Bone marrow (tissue), 2 donors: ENCODE measurements at regions not wholly inside any gene's neighbourhood (a gene's known extent, or its start where the extent isn't known, plus 50 kb on each side); places are given as distances from the start of the nearest gene placed in this dataset.

ENCODE experiments used
- DNase-seq, 2 donors: peaks; one replicate each; lab custom pipeline; 2025; lab: John Stamatoyannopoulos, UW

DNA sequence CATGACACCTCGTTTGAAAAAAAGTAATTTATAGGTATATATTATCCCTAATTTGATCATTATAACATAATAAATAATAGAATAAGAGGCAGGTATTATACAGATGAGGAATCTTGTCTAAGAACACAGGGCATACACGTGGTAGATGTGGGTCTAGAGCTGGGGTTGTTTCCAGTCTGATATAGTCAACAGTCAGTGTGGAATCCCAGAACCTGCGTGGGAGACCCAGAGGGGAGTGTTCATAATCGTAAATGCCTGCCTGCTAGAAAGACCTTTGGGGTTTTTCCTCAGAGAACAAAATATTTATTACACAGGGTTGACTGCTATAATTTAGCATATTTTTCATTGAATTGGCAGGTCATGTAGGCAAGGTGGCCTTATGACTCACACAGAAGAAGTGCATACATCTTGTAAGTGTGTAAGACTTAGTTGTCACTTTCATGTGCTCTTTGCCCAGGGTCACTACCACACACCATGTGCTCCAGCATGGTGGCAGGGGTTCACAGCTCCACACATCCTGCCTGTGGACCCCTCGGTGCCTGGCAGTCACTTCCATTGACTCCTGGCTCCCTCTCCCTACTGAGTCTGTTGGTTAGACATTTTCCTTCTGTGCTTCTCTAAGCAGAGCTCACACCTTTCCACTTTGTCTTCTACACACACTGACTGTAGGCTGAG, 94.9 kb upstream of the IKZF1 start:
- DNase-seq, result no peak

DNA sequence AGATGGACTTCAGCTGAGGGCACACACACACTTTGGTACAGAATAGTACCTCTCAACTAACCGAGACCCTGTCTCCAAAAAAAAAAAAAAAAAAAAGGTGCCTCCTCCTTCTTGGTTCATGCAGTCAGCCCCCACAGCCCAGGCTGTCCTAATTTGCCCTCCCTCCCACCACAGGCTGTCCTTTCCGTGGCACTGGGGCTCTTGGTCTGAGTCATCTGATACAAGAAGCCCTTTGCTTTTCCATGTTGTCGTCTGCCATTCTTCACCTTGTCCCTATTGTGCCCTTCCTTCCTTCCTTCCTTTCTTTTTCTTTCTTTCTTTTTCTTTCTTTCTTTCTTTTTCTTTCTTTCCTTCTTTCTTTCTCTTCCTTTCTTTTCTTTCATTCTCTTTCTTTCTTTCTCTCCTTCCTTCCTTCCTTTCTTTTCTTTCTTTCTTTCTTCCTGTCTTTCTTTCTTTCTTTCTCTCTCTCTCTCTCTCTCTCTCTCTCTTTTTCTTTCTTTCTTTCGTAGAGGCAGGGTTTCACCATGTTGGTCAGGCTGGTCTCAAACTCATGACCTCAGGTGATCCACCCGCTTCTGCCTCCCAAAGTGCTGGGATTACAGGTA, 96.0 kb upstream of the IKZF1 start:
- no peak for DNase-seq

DNA sequence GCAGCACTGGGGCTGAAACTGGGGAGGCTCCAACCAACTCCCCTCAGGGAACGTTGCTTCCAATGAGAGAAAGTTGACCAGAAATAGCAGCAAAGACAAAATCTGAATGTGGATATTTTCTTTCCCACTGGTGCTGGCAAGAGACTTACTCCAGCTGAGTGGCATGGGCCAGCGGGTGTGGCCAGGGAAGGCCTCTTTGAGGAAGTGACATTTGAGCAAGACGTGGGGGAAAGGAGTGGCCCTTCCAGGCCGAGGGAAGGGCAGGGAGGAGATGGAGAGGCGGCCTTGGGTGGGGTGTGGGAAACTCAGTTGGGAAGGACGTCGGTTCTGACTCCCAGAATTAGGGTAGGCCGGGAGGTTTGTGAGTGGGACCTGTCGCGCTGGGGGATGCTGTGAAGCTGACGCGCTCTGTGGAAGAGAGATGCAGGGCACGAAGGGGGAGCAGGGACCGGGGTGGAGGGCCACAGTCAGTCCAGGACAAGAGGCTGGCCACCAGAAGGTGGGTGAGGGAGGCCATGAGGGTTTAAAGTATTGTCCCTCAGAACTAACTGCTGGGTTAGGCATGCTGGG, 96.7 kb upstream of the IKZF1 start:
- no peak for DNase-seq

DNA sequence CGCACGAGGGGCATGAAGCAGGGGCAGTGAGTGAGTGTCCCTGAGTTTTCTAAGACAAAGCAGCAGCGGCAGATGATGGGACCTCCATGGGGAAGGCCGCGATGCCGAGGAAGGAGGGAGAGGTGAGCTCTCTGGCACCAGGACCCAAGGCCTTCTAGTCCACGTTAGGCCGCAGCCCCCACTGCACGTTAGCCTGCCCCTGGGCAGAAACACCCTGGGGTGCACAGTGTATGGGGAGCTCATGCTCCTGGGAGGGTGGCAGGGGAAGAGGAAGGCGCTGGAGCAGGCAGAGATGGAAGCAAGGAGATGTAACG, 97.3 kb upstream of the IKZF1 start:
- no peak for DNase-seq

DNA sequence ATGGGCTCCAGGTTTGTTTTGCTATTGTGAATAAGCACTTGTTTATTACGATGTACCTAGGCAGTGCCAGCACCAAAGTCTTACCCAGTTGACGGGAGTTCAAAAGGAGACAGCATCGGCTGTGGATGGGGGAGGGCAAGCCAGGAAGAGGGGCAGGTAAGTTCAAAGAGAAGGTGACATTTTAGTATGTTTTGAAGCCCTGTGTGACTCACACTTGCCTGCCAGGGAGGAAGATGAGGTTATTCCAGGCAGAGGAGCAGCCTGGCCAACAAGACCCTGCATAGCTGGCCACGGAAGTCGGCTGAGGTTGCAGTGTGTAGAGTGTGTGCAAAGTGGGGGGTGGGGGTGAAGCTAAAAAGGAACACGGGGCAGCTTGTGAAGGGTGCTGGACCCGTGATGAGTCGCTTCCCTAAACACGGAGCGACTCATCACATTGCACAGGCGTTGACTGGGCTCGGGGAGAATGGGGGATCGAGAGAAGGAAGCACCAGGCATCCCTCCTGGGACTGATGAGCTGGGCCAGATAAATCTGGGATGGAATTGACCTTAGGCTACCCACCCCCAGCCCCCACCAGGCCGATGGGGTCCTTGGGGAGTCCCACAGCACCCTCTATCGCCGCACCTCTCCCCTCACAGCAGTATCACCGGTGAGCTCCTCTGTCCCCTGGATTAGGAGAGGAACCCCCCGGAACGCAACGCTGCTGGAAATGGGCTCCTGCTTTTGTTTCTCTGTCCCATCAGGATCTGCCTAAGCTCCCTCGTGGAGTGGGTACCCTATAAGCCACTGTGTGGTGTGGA, 97.9 kb upstream of the IKZF1 start:
- DNase-seq, result peak in 1 of 2 donors; percentile 89

DNA sequence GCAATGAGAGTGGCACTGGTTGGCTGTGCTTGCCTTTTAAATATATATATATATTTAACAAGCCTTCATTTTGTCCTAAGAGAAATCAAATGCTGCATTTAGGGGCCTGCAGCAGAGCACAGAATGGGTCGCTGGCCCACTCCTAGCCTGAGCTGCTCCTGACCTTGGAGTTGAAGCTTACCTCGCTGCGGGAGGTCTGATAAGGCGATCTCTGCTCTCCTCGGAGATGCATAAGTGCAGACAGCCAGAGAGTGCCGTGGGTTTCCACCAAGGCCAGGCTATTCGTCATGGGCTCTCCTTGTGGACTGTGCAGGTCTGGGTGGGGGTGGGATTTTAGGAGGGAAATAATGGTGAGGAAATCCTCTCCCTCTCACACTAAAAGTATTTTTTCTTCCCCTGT, 99.5 kb upstream of the IKZF1 start:
- DNase-seq, result no peak

DNA sequence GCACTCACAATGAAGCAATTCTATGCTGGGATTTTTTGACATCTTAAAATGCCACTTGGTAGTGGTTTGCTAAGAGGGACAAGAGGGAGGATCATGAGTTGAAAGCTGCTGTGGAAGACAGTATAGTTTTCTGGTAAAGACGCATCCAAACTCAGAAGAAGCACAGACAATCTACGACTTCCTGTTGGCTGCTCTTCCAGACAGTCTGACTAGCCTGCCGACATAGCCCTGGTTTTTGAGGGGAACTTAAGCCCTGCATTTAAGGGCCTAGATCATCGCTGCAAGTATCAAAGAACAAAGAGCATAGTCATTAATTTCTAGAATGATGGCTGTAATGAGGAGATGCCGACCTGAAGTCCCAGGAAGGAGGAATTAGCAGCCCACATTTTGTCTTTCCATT, 99.9 kb upstream of the IKZF1 start:
- DNase-seq, result peak in 1 of 2 donors; percentile 79

DNA sequence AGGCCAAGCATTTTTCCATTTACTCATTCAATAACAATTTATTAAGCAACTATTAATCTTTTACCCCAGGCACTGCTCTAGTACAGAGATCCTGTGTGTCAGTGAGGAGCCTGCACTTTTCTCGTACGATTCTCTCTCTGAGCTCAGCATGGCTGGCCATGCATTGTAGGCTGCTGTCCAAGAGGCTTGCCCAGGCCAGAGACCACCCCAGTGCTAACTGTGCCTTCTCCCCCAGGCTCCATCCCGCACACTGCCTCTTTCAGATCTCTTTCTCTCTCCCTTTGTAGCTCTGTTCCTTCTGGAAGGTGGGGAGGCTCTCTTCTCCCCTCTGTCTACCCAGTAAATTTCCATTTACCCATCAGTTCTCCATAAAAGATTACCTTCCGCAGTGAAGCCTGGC, 101.0 kb upstream of the IKZF1 start:
- DNase-seq, result no peak

DNA sequence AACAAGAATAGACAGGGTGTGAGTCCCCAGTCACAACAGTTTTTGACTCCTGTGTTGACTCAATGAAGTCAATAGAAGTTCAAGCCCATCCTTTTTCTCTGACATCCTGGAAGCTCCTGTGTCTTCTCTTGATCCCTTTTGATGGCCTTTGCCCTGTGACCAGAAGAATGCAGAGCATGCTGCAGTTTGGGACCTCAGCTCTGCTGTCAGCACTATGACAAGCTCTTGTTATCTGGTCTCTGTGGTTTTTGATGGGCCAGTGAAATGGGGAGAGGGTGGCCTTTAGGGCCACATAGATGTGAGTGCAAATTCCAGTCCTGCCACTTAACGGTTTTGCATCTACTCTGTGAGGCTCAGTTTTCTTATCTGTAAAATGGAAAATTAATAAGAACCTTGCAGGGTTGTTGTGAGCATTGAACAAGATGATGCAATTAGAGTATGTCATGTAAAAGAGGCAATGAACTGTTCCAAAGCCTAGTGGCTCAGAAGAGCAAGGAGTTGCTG, 102.4 kb upstream of the IKZF1 start:
- DNase-seq, result no peak

DNA sequence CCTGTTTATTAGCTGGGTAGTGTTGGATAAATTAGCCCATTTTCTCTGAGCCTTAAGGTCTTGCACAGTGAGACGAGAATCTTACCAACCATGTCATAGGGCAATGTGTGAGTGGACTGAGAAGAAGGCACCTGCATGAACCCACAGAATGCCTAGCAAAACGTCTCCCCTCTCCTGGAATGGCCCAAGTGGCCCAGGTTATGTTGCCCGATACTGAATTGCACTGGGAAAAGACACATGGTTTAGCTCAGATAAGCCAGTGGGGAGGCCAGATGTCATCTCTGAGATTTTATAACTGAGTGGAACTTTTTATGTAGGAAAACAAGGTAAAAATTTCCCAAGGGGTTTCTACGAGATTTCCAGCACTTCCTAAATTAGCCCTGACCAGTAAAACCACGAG, 104.7 kb upstream of the IKZF1 start:
- no peak for DNase-seq

DNA sequence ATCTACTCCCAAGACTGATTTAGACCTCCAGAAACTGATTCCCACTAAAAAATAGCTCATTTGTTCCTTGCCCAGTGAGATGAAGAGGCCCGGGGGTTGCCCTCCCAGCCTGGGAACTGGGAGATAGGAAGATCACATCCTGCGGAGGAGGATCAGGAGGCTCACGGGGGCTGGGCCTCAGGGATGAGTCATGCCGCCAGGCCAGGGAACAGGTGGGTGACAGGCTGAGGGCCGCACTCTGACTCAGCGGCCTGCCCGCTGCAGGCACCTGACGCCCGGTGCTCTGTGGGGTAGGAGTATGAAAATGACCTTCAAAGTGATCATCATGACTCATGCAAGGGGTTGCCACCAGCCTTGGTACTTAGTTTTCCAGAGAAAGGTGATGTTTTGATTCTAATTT, 104.5 kb upstream of the ZPBP start:
- no peak for DNase-seq

DNA sequence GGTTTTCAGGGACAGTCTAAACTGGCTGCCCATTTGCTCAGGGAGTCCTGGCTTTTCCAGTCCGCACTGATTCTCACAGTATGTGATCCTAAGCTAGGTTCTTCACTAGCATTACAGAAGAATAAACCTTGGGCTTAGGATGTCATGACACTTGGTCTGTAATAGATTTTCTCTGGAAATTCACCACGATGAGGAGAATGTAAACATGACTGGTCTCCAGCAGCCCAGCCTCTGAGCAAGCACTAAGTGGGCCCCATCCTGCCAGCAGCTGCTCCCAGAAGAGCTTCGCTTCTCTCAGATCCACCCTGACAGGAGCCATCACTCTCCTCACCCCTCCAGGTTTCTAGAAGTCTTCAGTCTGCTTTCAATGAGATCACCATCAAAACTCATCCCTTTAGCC, 103.7 kb upstream of the ZPBP start:
- no peak for DNase-seq

DNA sequence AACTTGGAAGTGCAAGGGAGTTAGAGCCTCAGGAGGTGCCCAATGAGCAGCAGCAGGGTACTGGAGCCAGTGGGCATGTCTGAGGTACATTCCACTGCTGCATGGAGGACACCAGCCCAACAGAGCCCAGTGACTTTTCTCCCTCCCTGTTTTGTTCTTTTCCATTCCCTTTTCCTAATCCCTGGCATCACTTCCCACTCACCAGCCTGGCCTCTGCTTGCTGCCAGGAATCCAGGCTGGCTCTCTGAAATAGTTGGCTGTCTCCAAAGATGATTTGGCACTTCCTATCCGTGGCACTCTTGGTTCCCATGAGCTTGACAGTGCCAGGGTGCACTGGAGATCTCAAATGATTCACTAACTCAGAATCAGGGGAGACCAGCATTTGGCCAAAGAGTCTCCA, 97.7 kb upstream of the ZPBP start:
- DNase-seq, result no peak

DNA sequence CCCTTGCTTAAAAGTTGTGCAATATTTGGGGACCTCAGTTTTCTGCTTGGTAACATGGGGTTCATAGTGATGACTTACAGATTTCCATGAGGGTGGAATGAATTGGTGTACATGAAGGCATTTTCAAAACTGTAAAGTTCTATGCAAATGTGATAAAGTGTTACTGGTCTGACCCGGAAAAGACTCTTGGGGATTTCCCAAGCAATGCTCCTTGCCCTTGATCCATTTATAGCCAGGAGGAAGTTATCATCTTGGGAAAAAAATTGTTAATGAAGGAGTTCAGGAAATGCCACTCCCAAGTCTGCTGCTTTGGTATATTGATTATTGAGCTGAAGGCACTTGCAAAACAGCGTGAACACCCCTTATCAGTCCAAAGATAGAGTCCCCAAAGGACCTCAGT, 96.3 kb upstream of the ZPBP start:
- DNase-seq, result no peak

DNA sequence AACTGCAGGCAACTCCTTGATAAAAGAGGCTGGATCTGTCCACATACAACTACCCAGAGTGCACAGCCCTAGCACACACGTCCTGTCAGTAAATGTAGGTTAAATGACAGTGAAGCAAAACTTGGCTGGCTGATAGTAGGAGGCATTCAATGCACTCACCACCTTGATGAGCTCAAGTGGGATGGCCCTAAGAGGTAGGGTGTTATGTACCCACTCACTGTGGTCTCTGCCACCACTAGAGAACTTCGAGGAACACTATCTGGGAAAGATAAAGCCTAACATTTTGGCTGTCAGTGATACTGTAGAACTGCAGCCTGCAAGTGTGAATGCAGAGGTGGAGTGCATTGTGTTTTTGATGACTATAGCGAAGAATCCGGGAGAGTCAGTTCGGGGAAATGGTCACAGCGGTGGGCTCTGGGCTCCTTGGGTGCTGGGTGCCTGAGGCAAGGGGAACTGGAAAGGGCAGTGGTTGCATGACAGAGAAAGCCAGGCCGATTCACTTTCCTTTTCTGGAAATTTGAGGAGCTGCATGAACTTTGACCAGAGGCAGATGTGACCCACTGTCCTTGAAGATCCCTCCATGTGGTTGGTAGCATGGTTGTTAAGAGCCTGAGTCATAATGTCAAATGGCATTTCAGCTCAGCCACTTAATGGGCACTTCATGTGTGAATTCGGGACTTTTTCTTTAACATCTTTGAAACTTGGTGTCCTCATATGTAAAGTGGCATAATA, 93.1 kb upstream of the ZPBP start:
- no peak for DNase-seq

DNA sequence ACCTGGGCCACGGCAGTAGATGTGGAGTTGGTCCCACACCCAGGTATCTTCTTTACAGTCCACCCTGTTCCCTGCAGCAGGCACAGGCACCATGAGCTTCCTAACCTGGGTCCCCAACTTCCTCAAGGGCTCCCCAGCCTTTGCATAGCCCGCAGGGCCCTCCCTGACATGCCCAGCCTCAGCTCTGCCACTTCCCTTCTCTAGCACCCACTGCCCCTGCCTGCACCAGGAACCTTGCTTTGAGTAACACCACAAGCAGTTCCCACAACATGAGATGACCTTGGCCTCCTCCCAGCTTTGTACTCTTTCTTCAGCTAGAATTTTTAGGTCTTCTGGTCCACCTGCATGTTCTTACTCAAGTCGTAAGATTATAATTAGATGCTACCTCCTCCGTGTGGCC, 92.2 kb upstream of the ZPBP start:
- DNase-seq, result peak in 1 of 2 donors; percentile 34

DNA sequence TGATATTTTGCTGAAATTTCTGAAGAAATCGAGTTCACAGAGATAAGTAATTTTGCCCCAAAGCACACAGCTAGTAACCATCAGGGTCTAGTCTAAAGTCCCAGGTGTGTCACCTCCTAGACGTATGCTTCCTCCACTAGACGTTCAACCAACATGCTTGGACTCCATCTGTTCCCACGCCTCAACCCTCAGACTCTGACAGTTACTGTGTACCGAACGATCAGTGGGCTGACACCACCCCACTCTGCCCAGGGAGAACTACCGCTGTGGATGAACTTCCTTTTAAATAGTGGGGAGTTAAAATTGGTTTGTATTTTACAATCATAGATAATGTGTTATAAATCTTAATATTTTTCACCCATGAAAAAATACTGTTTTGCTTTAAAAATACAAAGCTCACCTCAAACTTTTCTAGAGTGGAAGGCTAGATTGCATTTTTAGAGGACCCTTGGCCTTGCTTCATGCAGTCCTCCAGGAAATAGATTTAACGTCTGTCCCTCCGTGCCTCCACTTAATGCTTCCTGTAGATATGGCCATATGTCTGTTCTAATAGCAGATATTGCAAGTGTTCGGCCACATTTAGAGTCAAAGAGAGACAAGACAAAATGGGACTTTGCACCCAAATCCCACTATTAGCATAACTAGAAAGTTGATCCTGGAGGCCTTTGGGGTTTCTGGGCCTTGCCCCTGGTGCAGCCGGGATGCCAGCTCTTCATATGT, 91.4 kb upstream of the ZPBP start:
- no peak for DNase-seq

DNA sequence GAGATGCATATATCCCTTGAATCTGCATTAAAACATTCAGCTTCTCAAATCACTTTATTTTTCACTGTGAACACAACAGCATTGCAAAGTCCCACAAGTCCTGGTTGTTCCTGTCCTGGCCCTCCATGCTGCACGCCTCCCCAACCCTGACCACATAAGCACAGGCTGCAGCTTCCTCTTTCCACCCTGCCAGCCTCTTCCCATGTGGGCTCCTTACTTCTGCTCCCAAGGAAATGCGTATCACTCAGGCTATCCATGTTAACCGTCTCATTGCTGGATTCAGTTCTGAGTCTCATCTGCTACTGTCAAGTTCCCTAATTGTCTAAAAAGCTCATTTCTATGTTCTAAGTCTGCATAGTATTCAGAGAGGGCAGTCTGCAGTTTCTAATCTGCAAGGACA, 89.7 kb upstream of the ZPBP start:
- DNase-seq, result no peak

DNA sequence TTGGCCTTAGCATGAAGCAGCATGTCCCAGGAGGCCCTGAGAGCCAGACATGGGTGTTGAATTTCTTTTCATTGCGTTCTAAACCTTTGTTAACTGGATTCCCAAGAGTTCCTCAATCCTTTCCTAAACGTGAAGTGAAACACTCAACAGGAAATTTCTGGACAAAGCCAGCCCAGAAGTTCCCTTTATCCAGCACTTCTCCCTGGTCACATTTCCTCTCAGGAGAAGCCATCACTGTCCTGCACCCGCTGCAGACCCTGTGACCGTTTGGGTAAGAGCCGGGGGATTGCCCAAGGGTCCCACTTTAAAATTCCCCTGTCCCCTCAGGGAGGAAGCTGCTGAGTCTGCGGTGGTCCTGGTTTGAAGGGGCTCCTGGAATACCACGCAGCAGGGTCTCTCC, 88.0 kb upstream of the ZPBP start:
- DNase-seq, result no peak

DNA sequence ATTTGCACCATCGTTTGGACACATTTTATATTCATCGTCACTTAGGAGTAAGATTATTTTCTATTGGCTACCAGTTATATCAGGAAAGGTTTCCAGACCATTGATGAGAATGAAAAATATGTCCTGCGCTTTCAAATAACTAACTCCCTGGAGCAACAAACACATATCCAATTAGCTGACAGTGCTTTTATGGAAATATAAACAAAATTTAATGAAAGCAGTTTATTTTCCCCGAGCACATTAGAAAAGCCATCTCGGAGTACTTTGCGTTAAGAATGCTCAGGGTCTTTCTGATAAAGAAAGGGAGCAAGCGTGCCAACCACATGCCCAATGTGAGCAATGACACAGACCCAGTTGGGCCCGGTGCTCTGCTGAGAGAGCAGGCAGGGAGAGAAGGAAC, 85.1 kb upstream of the ZPBP start:
- DNase-seq, result no peak

DNA sequence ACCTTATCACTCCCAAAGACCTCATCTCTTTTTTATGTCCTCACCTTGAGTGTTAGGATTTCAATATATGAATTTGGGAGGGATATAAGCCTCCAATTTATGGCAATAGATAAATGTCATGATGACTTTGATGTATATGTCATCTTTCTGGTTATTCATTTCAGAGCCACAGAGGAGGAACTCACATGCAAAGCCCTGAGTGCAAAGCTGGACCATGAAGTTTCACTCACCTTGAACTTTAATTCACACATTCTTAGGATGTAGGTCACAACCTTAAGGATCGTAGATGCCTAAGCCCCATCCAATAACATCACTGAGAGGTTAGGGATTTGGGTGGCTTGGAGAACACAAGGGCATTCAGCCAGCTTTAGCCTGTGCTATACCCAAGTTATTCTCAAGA, 81.9 kb upstream of the ZPBP start:
- no peak for DNase-seq
